HEK293 (cell line): ENCODE measurements at regions not wholly inside any gene's neighbourhood (a gene's known extent, or its start where the extent isn't known, plus 50 kb on each side); places are given as distances from the start of the nearest gene placed in this dataset.

ENCODE experiments used
- CTCF ChIA-PET: fragments of 350-600 bp; formaldehyde crosslinking; extraction: SDS; loops from one replicate; lab custom pipeline; 2021; ENCODE audit warnings: antibody characterized with exemption; lab: Yijun Ruan, JAX
- POLR2A ChIA-PET: fragments of 300-600 bp; formaldehyde crosslinking; extraction: SDS; loops from one replicate; lab custom pipeline; 2020; ENCODE audit warnings: antibody characterized with exemption, inconsistent platforms; lab: Yijun Ruan, JAX
- H3K27ac ChIP-seq: fragments of 200-500 bp; sonication (Bioruptor generic); 2 replicates; pipeline ENCODE4 v1.5.1; 2014; ENCODE audit warnings: low read depth, low read length, control low read depth, inconsistent platforms; ENCODE audit errors: extremely low read depth
- H3K36me3 ChIP-seq, 2 experiments: fragments of 200-500 bp in 1 of 2; sonication (Bioruptor generic) in 1 of 2; 1 replicate in 1 of 2; 2 replicates in 1 of 2; pipeline ENCODE4 v1.5.1; 2014 to 2017; ENCODE audit warnings: inconsistent platforms in 2 of 2, low read length in 2 of 2; ENCODE audit not compliant: control insufficient read depth in 2 of 2, insufficient read depth in 1 of 2
- H3K4me1 ChIP-seq: fragments of 200-500 bp; sonication (Bioruptor generic); 2 replicates; pipeline ENCODE4 v1.5.1; 2014; ENCODE audit warnings: mild to moderate bottlenecking, low read length, inconsistent platforms; ENCODE audit not compliant: control insufficient read depth, insufficient read depth
- H3K4me3 ChIP-seq: 2 replicates; pipeline ENCODE4 v1.5.1; 2011; ENCODE audit warnings: low read depth, mild to moderate bottlenecking, control low read depth, low read length, moderate library complexity
- H3K9me3 ChIP-seq: fragments of 200-500 bp; sonication (Bioruptor generic); 2 replicates; pipeline ENCODE4 v1.5.1; 2014; ENCODE audit warnings: low read depth, low read length, inconsistent platforms; ENCODE audit not compliant: control insufficient read depth, insufficient read depth
- GLIS2 ChIP-seq: fragments of 450-650 bp; formaldehyde crosslinking; IDR thresholded peaks from 2 replicates; pipeline ENCODE4 v1.5.1; 2016; ENCODE audit warnings: missing biosample characterization, missing genetic modification characterization
- PRDM1 ChIP-seq: fragments of 450-650 bp; formaldehyde crosslinking; IDR thresholded peaks from 2 replicates; pipeline ENCODE4; 2016; ENCODE audit warnings: missing biosample characterization, missing genetic modification characterization
- TRIM28 ChIP-seq: IDR thresholded peaks from 2 replicates; pipeline ENCODE4 v1.6.1; 2011; ENCODE audit warnings: low read length, control low read depth, borderline replicate concordance
- ZNF16 ChIP-seq: fragments of 450-650 bp; formaldehyde crosslinking; IDR thresholded peaks from 2 replicates; pipeline ENCODE4 v1.5.1; 2016; ENCODE audit warnings: low read depth, missing biosample characterization, missing genetic modification characterization
- ZNF169 ChIP-seq: fragments of 450-650 bp; formaldehyde crosslinking; IDR thresholded peaks from 2 replicates; pipeline ENCODE4 v1.5.1; 2016; ENCODE audit warnings: missing biosample characterization, missing genetic modification characterization
- ZNF221 ChIP-seq: fragments of 450-650 bp; formaldehyde crosslinking; IDR thresholded peaks from 2 replicates; pipeline ENCODE4 v1.5.1; 2017; ENCODE audit warnings: missing biosample characterization, missing genetic modification characterization, borderline replicate concordance
- ZNF23 ChIP-seq: fragments of 450-650 bp; formaldehyde crosslinking; IDR thresholded peaks from 2 replicates; pipeline ENCODE4 v1.5.1; 2016; ENCODE audit warnings: missing biosample characterization, missing genetic modification characterization, borderline replicate concordance
- ZNF266 ChIP-seq: fragments of 450-650 bp; formaldehyde crosslinking; IDR thresholded peaks from 2 replicates; pipeline ENCODE4 v1.5.1; 2016; ENCODE audit warnings: missing biosample characterization, missing genetic modification characterization, low read depth
- ZNF292 ChIP-seq: fragments of 450-650 bp; formaldehyde crosslinking; IDR thresholded peaks from 2 replicates; pipeline ENCODE4 v1.5.1; 2016; ENCODE audit warnings: low read depth, missing biosample characterization, missing genetic modification characterization, borderline replicate concordance
- ZNF324 ChIP-seq: fragments of 450-650 bp; formaldehyde crosslinking; IDR thresholded peaks from 2 replicates; pipeline ENCODE4 v1.5.1; 2016; ENCODE audit warnings: missing biosample characterization, missing genetic modification characterization
- ZNF404 ChIP-seq: fragments of 450-650 bp; formaldehyde crosslinking; IDR thresholded peaks from 2 replicates; pipeline ENCODE4 v1.5.1; 2017; ENCODE audit warnings: missing biosample characterization, missing genetic modification characterization
- ZNF423 ChIP-seq: fragments of 450-650 bp; formaldehyde crosslinking; IDR thresholded peaks from 2 replicates; pipeline ENCODE4 v1.5.1; 2016; ENCODE audit warnings: missing biosample characterization, missing genetic modification characterization
- ZNF473 ChIP-seq: fragments of 450-650 bp; formaldehyde crosslinking; IDR thresholded peaks from 2 replicates; pipeline ENCODE4 v1.5.1; 2017; ENCODE audit warnings: missing biosample characterization, missing genetic modification characterization
- ZNF548 ChIP-seq: fragments of 450-650 bp; formaldehyde crosslinking; IDR thresholded peaks from 2 replicates; pipeline ENCODE4 v1.5.1; 2016; ENCODE audit warnings: missing biosample characterization, missing genetic modification characterization
- ZNF701 ChIP-seq: fragments of 450-650 bp; formaldehyde crosslinking; IDR thresholded peaks from 2 replicates; pipeline ENCODE4 v1.5.1; 2016; ENCODE audit warnings: missing biosample characterization, missing genetic modification characterization
- ZNF776 ChIP-seq: fragments of 450-650 bp; formaldehyde crosslinking; IDR thresholded peaks from 2 replicates; pipeline ENCODE4 v1.5.0; 2017; ENCODE audit warnings: missing biosample characterization, missing genetic modification characterization, borderline replicate concordance
- TF ChIP-seq, protein P1 (sequence below): fragments of 450-650 bp; formaldehyde crosslinking; IDR thresholded peaks from 2 replicates; pipeline ENCODE4 v1.5.1; 2017; ENCODE audit warnings: missing biosample characterization, missing genetic modification characterization
- TF ChIP-seq, protein P2 (sequence below): fragments of 450-650 bp; formaldehyde crosslinking; conservative IDR thresholded peaks from 2 replicates; pipeline ENCODE4 v1.5.1; 2016; ENCODE audit warnings: low read depth, missing biosample characterization, missing genetic modification characterization
- TF ChIP-seq, protein P3 (sequence below): fragments of 450-650 bp; formaldehyde crosslinking; optimal IDR thresholded peaks from 2 replicates; pipeline ENCODE3; 2016; ENCODE audit warnings: missing biosample characterization, mild to moderate bottlenecking, missing genetic modification characterization
- TF ChIP-seq, protein P4 (sequence below): fragments of 450-650 bp; formaldehyde crosslinking; IDR thresholded peaks from 2 replicates; pipeline ENCODE4 v1.5.1; 2016; ENCODE audit warnings: missing biosample characterization, missing genetic modification characterization

DNA sequence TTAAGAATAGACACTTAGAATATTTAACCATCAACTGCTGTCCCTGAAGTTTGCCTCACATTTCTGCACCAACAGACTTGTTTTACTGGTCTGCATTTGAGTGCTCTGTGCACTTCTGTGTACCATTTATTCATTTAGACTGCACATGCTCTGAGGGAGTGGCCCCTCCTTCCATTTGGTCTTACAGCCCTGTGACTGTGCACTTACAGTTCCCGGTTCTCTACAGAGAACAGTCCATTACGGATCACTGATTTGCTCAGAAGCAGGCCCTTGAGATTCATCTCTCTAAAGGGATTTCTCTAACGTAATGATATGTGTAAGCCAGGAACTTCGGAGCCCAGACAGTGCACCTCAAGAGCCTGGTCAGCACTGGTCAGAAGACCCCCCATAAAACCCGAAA, 247.3 kb upstream of the BLID start (continued):
- TF ChIP-seq ZNF548 (tag by site-specific recombination): no peak
- TF ChIP-seq ZNF16 (tag by site-specific recombination): no peak
- TF ChIP-seq ZNF701 (tag by site-specific recombination): no peak
- TF ChIP-seq PRDM1 (tag by site-specific recombination): no peak
- TF ChIP-seq, protein P1, sequence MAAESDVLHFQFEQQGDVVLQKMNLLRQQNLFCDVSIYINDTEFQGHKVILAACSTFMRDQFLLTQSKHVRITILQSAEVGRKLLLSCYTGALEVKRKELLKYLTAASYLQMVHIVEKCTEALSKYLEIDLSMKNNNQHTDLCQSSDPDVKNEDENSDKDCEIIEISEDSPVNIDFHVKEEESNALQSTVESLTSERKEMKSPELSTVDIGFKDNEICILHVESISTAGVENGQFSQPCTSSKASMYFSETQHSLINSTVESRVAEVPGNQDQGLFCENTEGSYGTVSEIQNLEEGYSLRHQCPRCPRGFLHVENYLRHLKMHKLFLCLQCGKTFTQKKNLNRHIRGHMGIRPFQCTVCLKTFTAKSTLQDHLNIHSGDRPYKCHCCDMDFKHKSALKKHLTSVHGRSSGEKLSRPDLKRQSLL (tag by site-specific recombination): no peak

DNA sequence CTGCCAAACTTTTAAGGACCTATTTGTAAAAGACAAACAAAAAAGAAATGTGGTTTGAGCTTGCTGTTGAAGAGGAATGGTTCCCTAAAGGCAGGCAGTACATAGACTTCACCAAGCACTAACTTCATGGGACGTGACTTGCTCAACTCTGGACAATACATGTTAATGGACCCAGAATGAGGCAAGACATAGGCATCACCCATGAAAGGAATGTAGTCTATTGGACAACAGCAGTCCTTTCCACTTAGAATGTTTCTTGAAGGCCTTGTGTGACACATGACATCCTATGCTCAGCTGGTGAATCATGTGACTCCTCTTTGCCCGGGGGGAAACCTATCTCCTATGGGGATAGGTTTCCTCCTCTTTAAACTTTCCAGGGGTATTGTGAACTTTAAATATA, 246.4 kb upstream of the BLID start:
- TF ChIP-seq ZNF404 (tag by site-specific recombination) (no peak), GLIS2 (tag by site-specific recombination) (no peak), ZNF324 (tag by site-specific recombination) (no peak), ZNF473 (tag by site-specific recombination) (no peak), ZNF266 (tag by site-specific recombination) (no peak)
- TF ChIP-seq, protein P1 (tag by site-specific recombination): no peak
- TF ChIP-seq, protein P2, sequence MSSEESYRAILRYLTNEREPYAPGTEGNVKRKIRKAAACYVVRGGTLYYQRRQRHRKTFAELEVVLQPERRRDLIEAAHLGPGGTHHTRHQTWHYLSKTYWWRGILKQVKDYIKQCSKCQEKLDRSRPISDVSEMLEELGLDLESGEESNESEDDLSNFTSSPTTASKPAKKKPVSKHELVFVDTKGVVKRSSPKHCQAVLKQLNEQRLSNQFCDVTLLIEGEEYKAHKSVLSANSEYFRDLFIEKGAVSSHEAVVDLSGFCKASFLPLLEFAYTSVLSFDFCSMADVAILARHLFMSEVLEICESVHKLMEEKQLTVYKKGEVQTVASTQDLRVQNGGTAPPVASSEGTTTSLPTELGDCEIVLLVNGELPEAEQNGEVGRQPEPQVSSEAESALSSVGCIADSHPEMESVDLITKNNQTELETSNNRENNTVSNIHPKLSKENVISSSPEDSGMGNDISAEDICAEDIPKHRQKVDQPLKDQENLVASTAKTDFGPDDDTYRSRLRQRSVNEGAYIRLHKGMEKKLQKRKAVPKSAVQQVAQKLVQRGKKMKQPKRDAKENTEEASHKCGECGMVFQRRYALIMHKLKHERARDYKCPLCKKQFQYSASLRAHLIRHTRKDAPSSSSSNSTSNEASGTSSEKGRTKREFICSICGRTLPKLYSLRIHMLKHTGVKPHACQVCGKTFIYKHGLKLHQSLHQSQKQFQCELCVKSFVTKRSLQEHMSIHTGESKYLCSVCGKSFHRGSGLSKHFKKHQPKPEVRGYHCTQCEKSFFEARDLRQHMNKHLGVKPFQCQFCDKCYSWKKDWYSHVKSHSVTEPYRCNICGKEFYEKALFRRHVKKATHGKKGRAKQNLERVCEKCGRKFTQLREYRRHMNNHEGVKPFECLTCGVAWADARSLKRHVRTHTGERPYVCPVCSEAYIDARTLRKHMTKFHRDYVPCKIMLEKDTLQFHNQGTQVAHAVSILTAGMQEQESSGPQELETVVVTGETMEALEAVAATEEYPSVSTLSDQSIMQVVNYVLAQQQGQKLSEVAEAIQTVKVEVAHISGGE: no peak
- TF ChIP-seq, protein P3, sequence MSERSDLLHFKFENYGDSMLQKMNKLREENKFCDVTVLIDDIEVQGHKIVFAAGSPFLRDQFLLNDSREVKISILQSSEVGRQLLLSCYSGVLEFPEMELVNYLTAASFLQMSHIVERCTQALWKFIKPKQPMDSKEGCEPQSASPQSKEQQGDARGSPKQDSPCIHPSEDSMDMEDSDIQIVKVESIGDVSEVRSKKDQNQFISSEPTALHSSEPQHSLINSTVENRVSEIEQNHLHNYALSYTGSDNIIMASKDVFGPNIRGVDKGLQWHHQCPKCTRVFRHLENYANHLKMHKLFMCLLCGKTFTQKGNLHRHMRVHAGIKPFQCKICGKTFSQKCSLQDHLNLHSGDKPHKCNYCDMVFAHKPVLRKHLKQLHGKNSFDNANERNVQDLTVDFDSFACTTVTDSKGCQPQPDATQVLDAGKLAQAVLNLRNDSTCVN: no peak
- TF ChIP-seq, protein P4, sequence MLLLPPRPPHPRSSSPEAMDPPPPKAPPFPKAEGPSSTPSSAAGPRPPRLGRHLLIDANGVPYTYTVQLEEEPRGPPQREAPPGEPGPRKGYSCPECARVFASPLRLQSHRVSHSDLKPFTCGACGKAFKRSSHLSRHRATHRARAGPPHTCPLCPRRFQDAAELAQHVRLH (tag by site-specific recombination): no peak
- TF ChIP-seq, all 188 proteins: peak for 0
- ChIA-PET POLR2A (no interaction called here), CTCF (no interaction called here)
- H3K9me3 ChIP-seq: no peaks in the 10 kb centered on the region
- H3K4me1 ChIP-seq: no peaks in the 10 kb centered on the region
- no peak overlapping the region for H3K27ac ChIP-seq
- no peaks in the 10 kb centered on the region for H3K36me3 ChIP-seq
- H3K4me3 ChIP-seq: no peak overlapping the region

DNA sequence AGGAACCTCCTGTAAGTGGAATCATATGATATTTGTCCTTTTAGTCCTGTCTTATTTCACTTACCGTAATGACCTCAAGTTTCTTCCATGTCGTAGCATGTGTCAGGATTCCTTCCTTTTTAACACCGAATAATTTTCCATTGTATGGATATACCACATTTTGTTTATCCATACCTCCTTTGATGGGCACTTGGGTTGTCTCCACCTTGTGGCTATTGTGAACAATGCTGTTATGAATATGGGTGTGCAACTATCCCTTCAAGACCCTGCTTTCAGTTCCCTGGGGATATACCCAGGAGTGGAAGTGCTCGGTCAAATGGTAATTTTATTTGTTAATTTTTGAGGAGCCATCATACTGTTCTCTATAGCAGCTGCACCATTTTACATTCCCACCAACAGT, 244.9 kb upstream of the BLID start:
- no peak overlapping the region for H3K4me3 ChIP-seq
- ChIA-PET CTCF (no interaction called here), POLR2A (no interaction called here)
- H3K9me3 ChIP-seq: no peaks in the 10 kb centered on the region
- H3K36me3 ChIP-seq: no peaks in the 10 kb centered on the region
- TF ChIP-seq ZNF23: no peak
- no peak for TF ChIP-seq ZNF776 (tag by site-specific recombination)
- TF ChIP-seq GLIS2 (tag by site-specific recombination): no peak
- TF ChIP-seq ZNF169 (tag by site-specific recombination): no peak
- no peak for TF ChIP-seq TRIM28
- no peak for TF ChIP-seq ZNF221 (tag by site-specific recombination)
- no peak for TF ChIP-seq ZNF292 (tag by site-specific recombination)
- no peak for TF ChIP-seq ZNF423
- H3K27ac ChIP-seq: no peak overlapping the region
- no peaks in the 10 kb centered on the region for H3K4me1 ChIP-seq
